PFSK-1 (cell line): ENCODE measurements at regions not wholly inside any gene's neighbourhood (a gene's known extent, or its start where the extent isn't known, plus 50 kb on each side); places are given as distances from the start of the nearest gene placed in this dataset.

Source experiments
- FOXP2 ChIP-seq: optimal IDR thresholded peaks from 2 replicates; pipeline ENCODE3; 2011; ENCODE audit warnings: borderline replicate concordance, control low read depth, inconsistent platforms; ENCODE audit not compliant: insufficient read depth; ENCODE audit errors: extremely low read length, extremely low read depth
- POLR2AphosphoS5 ChIP-seq: IDR thresholded peaks from 2 replicates; pipeline ENCODE4 v1.6.1; 2012; ENCODE audit warnings: low read depth, mild to moderate bottlenecking, control low read depth, low read length, moderate library complexity
- SIN3A ChIP-seq: IDR thresholded peaks from 2 replicates; pipeline ENCODE4 v1.6.1; 2012; ENCODE audit warnings: mild to moderate bottlenecking, low read length, moderate library complexity, borderline replicate concordance; ENCODE audit not compliant: insufficient read depth
- TAF1 ChIP-seq: IDR thresholded peaks from 2 replicates; pipeline ENCODE4 v1.6.1; 2012; ENCODE audit warnings: low read length, control low read depth, borderline replicate concordance; ENCODE audit not compliant: insufficient read depth
- TF ChIP-seq, protein P1 (sequence below), 2 experiments: IDR thresholded peaks; 2 replicates each; pipeline versions ENCODE4 v1.6.1 to v1.8.0; 2011 to 2012; ENCODE audit warnings: low read depth in 2 of 2, low read length in 2 of 2, control low read depth in 1 of 2, inconsistent platforms in 1 of 2, mild to moderate bottlenecking in 1 of 2, moderate library complexity in 1 of 2; ENCODE audit not compliant: insufficient read depth in 1 of 2

DNA sequence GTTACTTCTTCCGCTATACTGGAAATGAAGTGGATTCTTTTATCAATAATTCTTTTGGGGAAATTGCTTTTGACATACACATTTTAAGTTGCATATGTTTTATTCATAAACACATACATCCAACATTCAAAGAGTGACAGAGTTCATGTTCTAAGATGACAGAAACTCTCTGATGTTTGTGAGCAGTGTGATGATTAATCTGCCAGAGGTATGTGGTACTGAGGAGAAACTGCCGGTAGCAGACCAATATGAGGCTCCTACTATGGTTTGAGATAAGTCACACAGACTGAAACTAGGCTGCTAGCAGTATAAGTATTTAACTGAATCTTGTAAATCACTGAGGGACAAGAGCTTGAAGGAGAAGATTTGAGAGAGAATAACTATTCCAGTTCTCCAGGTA, 524.1 kb upstream of the SEMA3D start:
- TF ChIP-seq POLR2AphosphoS5 (no peak), SIN3A (no peak), TAF1 (no peak), FOXP2 (no peak)
- TF ChIP-seq, protein P1, sequence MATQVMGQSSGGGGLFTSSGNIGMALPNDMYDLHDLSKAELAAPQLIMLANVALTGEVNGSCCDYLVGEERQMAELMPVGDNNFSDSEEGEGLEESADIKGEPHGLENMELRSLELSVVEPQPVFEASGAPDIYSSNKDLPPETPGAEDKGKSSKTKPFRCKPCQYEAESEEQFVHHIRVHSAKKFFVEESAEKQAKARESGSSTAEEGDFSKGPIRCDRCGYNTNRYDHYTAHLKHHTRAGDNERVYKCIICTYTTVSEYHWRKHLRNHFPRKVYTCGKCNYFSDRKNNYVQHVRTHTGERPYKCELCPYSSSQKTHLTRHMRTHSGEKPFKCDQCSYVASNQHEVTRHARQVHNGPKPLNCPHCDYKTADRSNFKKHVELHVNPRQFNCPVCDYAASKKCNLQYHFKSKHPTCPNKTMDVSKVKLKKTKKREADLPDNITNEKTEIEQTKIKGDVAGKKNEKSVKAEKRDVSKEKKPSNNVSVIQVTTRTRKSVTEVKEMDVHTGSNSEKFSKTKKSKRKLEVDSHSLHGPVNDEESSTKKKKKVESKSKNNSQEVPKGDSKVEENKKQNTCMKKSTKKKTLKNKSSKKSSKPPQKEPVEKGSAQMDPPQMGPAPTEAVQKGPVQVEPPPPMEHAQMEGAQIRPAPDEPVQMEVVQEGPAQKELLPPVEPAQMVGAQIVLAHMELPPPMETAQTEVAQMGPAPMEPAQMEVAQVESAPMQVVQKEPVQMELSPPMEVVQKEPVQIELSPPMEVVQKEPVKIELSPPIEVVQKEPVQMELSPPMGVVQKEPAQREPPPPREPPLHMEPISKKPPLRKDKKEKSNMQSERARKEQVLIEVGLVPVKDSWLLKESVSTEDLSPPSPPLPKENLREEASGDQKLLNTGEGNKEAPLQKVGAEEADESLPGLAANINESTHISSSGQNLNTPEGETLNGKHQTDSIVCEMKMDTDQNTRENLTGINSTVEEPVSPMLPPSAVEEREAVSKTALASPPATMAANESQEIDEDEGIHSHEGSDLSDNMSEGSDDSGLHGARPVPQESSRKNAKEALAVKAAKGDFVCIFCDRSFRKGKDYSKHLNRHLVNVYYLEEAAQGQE (IDR thresholded peaks at IDR 0.05; ENCODE audit: insufficient read depth in 1 of 2, low read depth in 2 of 2, low read length in 2 of 2), result no peak

- TF ChIP-seq, protein P1 (IDR thresholded peaks at IDR 0.05; ENCODE audit: insufficient read depth in 1 of 2, low read depth in 2 of 2, low read length in 2 of 2), result no peak
- TF ChIP-seq FOXP2, result no peak
- no peak for TF ChIP-seq POLR2AphosphoS5
- TF ChIP-seq SIN3A, result no peak
- TF ChIP-seq TAF1, result no peak
Observed at GRCh38 chr7:85708221-85708620, 521.4 kb upstream of the SEMA3D start.

DNA sequence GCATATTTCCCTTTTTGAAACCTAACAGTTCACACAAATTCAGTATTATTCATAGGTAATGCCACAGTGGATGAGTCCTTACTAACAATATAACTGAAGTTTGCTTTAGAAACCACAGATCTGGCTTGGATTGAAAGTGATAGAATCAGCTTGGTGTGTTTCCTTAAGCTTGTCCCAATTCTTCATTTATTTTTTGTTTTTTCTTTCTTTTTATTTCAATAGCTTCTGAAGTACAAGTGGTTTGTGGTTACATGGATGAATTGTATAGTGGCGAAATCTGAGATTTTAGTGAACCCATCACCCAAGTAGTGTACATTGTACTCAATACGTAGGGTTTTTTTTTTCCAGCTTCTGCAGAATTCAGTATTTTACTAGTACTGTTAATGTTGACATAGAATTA, 518.2 kb upstream of the SEMA3D start:
- TF ChIP-seq SIN3A (no peak), TAF1 (no peak), POLR2AphosphoS5 (no peak), FOXP2 (no peak)
- TF ChIP-seq, protein P1 (IDR thresholded peaks at IDR 0.05; ENCODE audit: insufficient read depth in 1 of 2, low read depth in 2 of 2, low read length in 2 of 2), result no peak

DNA sequence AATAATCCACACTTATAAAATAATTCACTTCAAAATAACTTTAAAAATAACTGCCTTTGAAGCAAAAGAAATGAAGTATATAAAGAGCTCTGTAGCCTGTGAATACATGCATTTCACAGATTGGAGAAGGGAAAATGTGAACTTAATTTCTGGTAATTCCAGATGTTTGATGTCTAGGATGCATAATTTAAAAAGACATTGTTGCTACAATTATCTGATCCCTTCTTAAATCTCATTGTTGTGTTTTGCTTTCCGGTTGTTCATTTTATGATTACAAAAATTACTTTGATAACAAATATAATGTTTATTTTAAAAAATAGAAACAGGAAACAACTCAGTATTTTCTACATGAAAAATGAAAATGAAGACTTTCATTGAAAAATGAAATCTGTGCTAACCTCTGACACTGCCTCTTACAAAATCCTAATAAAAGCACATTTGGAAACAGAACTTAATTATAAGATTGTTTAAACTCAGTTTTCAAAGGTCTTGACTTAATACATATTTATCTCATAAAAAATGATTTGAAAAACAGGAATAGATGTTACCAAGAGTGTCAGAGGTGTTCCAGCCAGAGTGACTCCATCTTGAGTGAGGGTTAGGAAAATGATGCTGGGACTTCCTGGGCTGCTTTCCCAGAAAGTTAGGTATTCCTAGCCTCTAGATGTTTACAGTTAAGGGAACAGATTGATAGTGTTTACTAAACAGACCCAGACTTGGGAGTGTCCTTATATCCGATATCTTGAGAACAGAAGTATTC, 516.6 kb upstream of the SEMA3D start:
- TF ChIP-seq FOXP2 (no peak), SIN3A (no peak), POLR2AphosphoS5 (no peak), TAF1 (no peak)
- TF ChIP-seq, protein P1 (IDR thresholded peaks at IDR 0.05; ENCODE audit: insufficient read depth in 1 of 2, low read depth in 2 of 2, low read length in 2 of 2), result no peak
